Smooth muscle cell (in vitro differentiated cells): ENCODE measurements at regions not wholly inside any gene's neighbourhood (a gene's known extent, or its start where the extent isn't known, plus 50 kb on each side); places are given as distances from the start of the nearest gene placed in this dataset.
"Not testable (repeated sequence)": the region's sequence is repeated elsewhere in the genome, so short reads cannot be mapped to it uniquely, and the experiment has no call there.

ENCODE experiments used
- DNase-seq: peaks from one replicate; lab custom pipeline; 2025; ENCODE audit not compliant: unreplicated experiment; lab: John Stamatoyannopoulos, UW
- H2AFZ ChIP-seq: fragments of 200-600 bp; sonication (generic); 2 replicates; pipeline ENCODE4 v1.6.0; 2016; ENCODE audit warnings: antibody characterized with exemption, low read depth, mild to moderate bottlenecking
- H3F3A ChIP-seq: fragments of 200-600 bp; sonication (generic); 2 replicates; pipeline ENCODE4 v1.6.0; 2017; ENCODE audit warnings: antibody characterized with exemption, low read depth
- H3K27ac ChIP-seq: fragments of 200-600 bp; sonication (generic); 2 replicates; pipeline ENCODE4 v1.5.1; 2016; ENCODE audit warnings: low read depth, mild to moderate bottlenecking
- H3K27me3 ChIP-seq: fragments of 200-600 bp; sonication (generic); 2 replicates; pipeline ENCODE4 v1.6.1; 2016; ENCODE audit warnings: low read depth, mild to moderate bottlenecking
- H3K36me3 ChIP-seq: fragments of 200-600 bp; sonication (generic); 2 replicates; pipeline ENCODE4 v1.5.1; 2016; ENCODE audit warnings: low read depth
- H3K4me1 ChIP-seq: fragments of 200-600 bp; sonication (generic); 2 replicates; pipeline ENCODE4 v1.5.1; 2016; ENCODE audit warnings: low read depth
- H3K4me2 ChIP-seq: fragments of 200-600 bp; sonication (generic); 2 replicates; pipeline ENCODE4 v1.6.0; 2016; ENCODE audit warnings: mild to moderate bottlenecking
- H3K4me3 ChIP-seq: fragments of 200-600 bp; sonication (generic); 2 replicates; pipeline ENCODE4 v1.5.1; 2016; ENCODE audit warnings: mild to moderate bottlenecking
- H3K79me2 ChIP-seq: fragments of 200-600 bp; sonication (generic); 2 replicates; pipeline ENCODE4 v1.6.0; 2016; ENCODE audit warnings: low read depth, mild to moderate bottlenecking
- H3K9ac ChIP-seq: fragments of 200-600 bp; sonication (generic); 2 replicates; pipeline ENCODE4 v1.6.0; 2016; ENCODE audit warnings: low read depth
- H3K9me3 ChIP-seq: fragments of 200-600 bp; sonication (generic); replicated peaks from 2 replicates; pipeline ENCODE4 v1.5.1; 2016; ENCODE audit warnings: low read depth
- H4K20me1 ChIP-seq: fragments of 200-600 bp; sonication (generic); 2 replicates; pipeline ENCODE4 v1.6.0; 2016; ENCODE audit warnings: low read depth
- CTCF ChIP-seq: fragments of 200-600 bp; sonication (generic); IDR thresholded peaks from 2 replicates; pipeline ENCODE4 v1.5.1; 2017; ENCODE audit warnings: borderline replicate concordance, mild to moderate bottlenecking, antibody characterized with exemption; ENCODE audit not compliant: insufficient read depth, poor library complexity, severe bottlenecking
- WGBS: methylation state at CpG from one replicate; pipeline ENCODE4 v1.1.7; 2016; ENCODE audit warnings: low lambda C conversion rate; 5-methylcytosine and 5-hydroxymethylcytosine counted together

- DNase-seq: no peak
- no peak for TF ChIP-seq CTCF
- H3K4me3 ChIP-seq: no peak overlapping the region
- no peaks in the 10 kb centered on the region for H3K27me3 ChIP-seq
- no peaks in the 10 kb centered on the region for H3K79me2 ChIP-seq
- peaks cover 18% of the 10 kb centered on the region for H3K4me1 ChIP-seq
- H3K27ac ChIP-seq: peak overlapping the region; percentile 87
- H3F3A ChIP-seq: peaks cover 22% of the 10 kb centered on the region
- no peaks in the 10 kb centered on the region for H3K9me3 ChIP-seq
- peaks cover 2% of the 10 kb centered on the region for H3K36me3 ChIP-seq
- H4K20me1 ChIP-seq: no peaks in the 10 kb centered on the region
- no peak overlapping the region for H2AFZ ChIP-seq
- no peak overlapping the region for H3K9ac ChIP-seq
- peak overlapping the region; percentile 59 for H3K4me2 ChIP-seq
- 18% methylated on average over 2 of the region's 2 CpGs for WGBS
Measured at GRCh38 chr1:94754095-94754494, 66.1 kb upstream of the SLC44A3 start.

- peaks cover 22% of the 10 kb centered on the region for H3F3A ChIP-seq
- H3K9me3 ChIP-seq: no peaks in the 10 kb centered on the region
- no peak for DNase-seq
- peaks cover 7% of the 10 kb centered on the region for H3K36me3 ChIP-seq
- H3K4me3 ChIP-seq: no peak overlapping the region
- no peaks in the 10 kb centered on the region for H3K79me2 ChIP-seq
- peak overlapping the region; percentile 87 for H3K27ac ChIP-seq
- peaks cover 16% of the 10 kb centered on the region for H3K4me1 ChIP-seq
- TF ChIP-seq CTCF: no peak
- no peak overlapping the region for H2AFZ ChIP-seq
- peak overlapping the region; percentile 59 for H3K4me2 ChIP-seq
- no peak overlapping the region for H3K9ac ChIP-seq
- H3K27me3 ChIP-seq: no peaks in the 10 kb centered on the region
- no peaks in the 10 kb centered on the region for H4K20me1 ChIP-seq
- WGBS: 46% methylated on average over 6 of the region's 6 CpGs
Measured at GRCh38 chr1:94753171-94753972, 66.8 kb upstream of the SLC44A3 start.

- Histone ChIP-seq H3F3A (peaks cover 23% of the 10 kb centered on the region), H3K4me1 (peaks cover 16% of the 10 kb centered on the region)
- H3K4me3 ChIP-seq, H3K36me3 ChIP-seq, H3K9ac ChIP-seq, H3K27ac ChIP-seq, H3K4me2 ChIP-seq, H3K9me3 ChIP-seq, H2AFZ ChIP-seq, DNase-seq, H4K20me1 ChIP-seq, H3K79me2 ChIP-seq, H3K27me3 ChIP-seq: not testable (repeated sequence)
- 98% methylated on average over 5 of the region's 5 CpGs for whole genome bisulfite sequencing
Measured at GRCh38 chr1:94751483-94751882, 68.7 kb upstream of the SLC44A3 start.

- H3K4me1 ChIP-seq: peaks cover 3% of the 10 kb centered on the region
- DNase-seq: no peak
- H3F3A ChIP-seq: peaks cover 8% of the 10 kb centered on the region
- H3K9ac ChIP-seq: no peak overlapping the region
- WGBS: 34% methylated on average over 8 of the region's 8 CpGs
- H3K27me3 ChIP-seq: no peaks in the 10 kb centered on the region
- peaks cover 7% of the 10 kb centered on the region for H3K36me3 ChIP-seq
- no peaks in the 10 kb centered on the region for H3K79me2 ChIP-seq
- H3K9me3 ChIP-seq: no peaks in the 10 kb centered on the region
- H3K4me2 ChIP-seq: no peak overlapping the region
- no peak for TF ChIP-seq CTCF
- no peak overlapping the region for H2AFZ ChIP-seq
- no peak overlapping the region for H3K4me3 ChIP-seq
- no peaks in the 10 kb centered on the region for H4K20me1 ChIP-seq
- peak overlapping the region; percentile 61 for H3K27ac ChIP-seq
Measured at GRCh38 chr1:94746635-94747525, 73.3 kb upstream of the SLC44A3 start.
